Endothelial cell of umbilical vein (primary cell): ENCODE measurements at regions not wholly inside any gene's neighbourhood (a gene's known extent, or its start where the extent isn't known, plus 50 kb on each side); places are given as distances from the start of the nearest gene placed in this dataset.

Experiments used
- BruUV-seq: library from RNA; stranded (reverse); fragments of 400-500 nt; replicated peaks from 2 replicates; lab custom pipeline; 2021; lab: Mats Ljungman, UMichigan
- CTCF ChIA-PET: fragments of 300-600, 350-600 bp; sonication (Branson Sonifier 250); formaldehyde crosslinking; loops from one replicate; lab custom pipeline; 2021; ENCODE audit warnings: antibody characterized with exemption, inconsistent platforms; lab: Charles Lee
- POLR2A ChIA-PET: fragments of 300-600, 350-600 bp; sonication (Branson Sonifier 250); formaldehyde crosslinking; loops from one replicate; lab custom pipeline; 2021; ENCODE audit warnings: antibody characterized with exemption, inconsistent platforms; lab: Charles Lee
- DNase-seq: peaks from one replicate; pipeline ENCODE4 v3.0.0-alpha.2; 2011; ENCODE audit warnings: low read depth, low spot score
- FAIRE-seq: peaks from 2 replicates; lab custom pipeline; 2011; peaks lifted over from hg19 to GRCh38; lab: Jason Lieb, UNC
- H2AFZ ChIP-seq: 2 replicates; pipeline ENCODE4 v1.6.0; 2012; ENCODE audit warnings: low read depth, low read length, control low read depth, inconsistent platforms
- H3K27ac ChIP-seq: 2 replicates; pipeline ENCODE4 v1.5.1; 2011; ENCODE audit warnings: low read depth, mild to moderate bottlenecking, control low read depth, low read length, moderate library complexity; ENCODE audit not compliant: insufficient read depth
- H3K27me3 ChIP-seq, 2 experiments: 2 replicates each; pipeline versions ENCODE4 v1.6.0 to v1.6.1; 2011; ENCODE audit warnings: low read length in 2 of 2, mixed read lengths in 1 of 2; ENCODE audit not compliant: control insufficient read depth in 2 of 2, insufficient read depth in 2 of 2
- H3K36me3 ChIP-seq, 2 experiments: 2 replicates in 1 of 2; 3 replicates in 1 of 2; pipeline ENCODE4 v1.5.1; 2011; ENCODE audit warnings: low read length in 2 of 2, mild to moderate bottlenecking in 1 of 2, moderate library complexity in 1 of 2; ENCODE audit not compliant: control insufficient read depth in 2 of 2, insufficient read depth in 2 of 2; ENCODE audit errors: extremely low read depth in 1 of 2
- H3K4me1 ChIP-seq: 3 replicates; pipeline ENCODE4 v1.5.1; 2011; ENCODE audit warnings: mild to moderate bottlenecking, low read length; ENCODE audit not compliant: control insufficient read depth, insufficient read depth; ENCODE audit errors: extremely low read depth
- H3K4me2 ChIP-seq: 2 replicates; pipeline ENCODE4 v1.6.1; 2011; ENCODE audit warnings: low read length, control low read depth, mixed read lengths; ENCODE audit not compliant: insufficient read depth
- H3K4me3 ChIP-seq, 3 experiments: fragments of 200-600 bp in 1 of 3; sonication (generic), shearing (Covaris generic) in 1 of 3; replicated peaks in 1 of 3; 2 replicates each; pipeline ENCODE4 v1.5.1; 2011 to 2016; ENCODE audit warnings: control low read depth in 3 of 3, low read length in 3 of 3, mild to moderate bottlenecking in 2 of 3, inconsistent platforms in 1 of 3, low read depth in 1 of 3, moderate library complexity in 1 of 3; ENCODE audit not compliant: insufficient read depth in 1 of 3
- H3K79me2 ChIP-seq: 2 replicates; pipeline ENCODE4 v1.6.0; 2012; ENCODE audit warnings: low read length, inconsistent platforms; ENCODE audit not compliant: control insufficient read depth, insufficient read depth
- H3K9ac ChIP-seq: replicated peaks from 2 replicates; pipeline ENCODE3; 2011; ENCODE audit warnings: low read length, control low read depth; ENCODE audit not compliant: insufficient read depth; ENCODE audit errors: extremely low read depth
- H3K9me1 ChIP-seq: replicated peaks from 3 replicates; pipeline ENCODE4 v1.6.0; 2011; ENCODE audit warnings: mild to moderate bottlenecking, low read length; ENCODE audit not compliant: control insufficient read depth, insufficient read depth; ENCODE audit errors: extremely low read depth
- H3K9me3 ChIP-seq: replicated peaks from 2 replicates; pipeline ENCODE4 v1.5.1; 2012; ENCODE audit warnings: low read length, inconsistent platforms; ENCODE audit not compliant: control insufficient read depth, insufficient read depth
- H4K20me1 ChIP-seq: replicated peaks from 2 replicates; pipeline ENCODE3; 2011; ENCODE audit warnings: mild to moderate bottlenecking, low read length; ENCODE audit not compliant: control insufficient read depth, insufficient read depth; ENCODE audit errors: extremely low read depth
- CTCF ChIP-seq, 2 donors: IDR thresholded peaks; 1 replicate in 1 of 2; 2 replicates in 1 of 2; pipeline ENCODE4 v1.5.1; 2011; ENCODE audit warnings: low read length in 2 of 2, mild to moderate bottlenecking in 2 of 2, moderate library complexity in 2 of 2, control low read depth in 1 of 2, inconsistent platforms in 1 of 2, low read depth in 1 of 2; ENCODE audit not compliant: insufficient read depth in 1 of 2; ENCODE audit errors: extremely low read depth in 1 of 2
- EZH2 ChIP-seq: IDR thresholded peaks from 2 replicates; pipeline ENCODE4 v1.6.1; 2012; ENCODE audit warnings: borderline replicate concordance, low read depth, mild to moderate bottlenecking, moderate library complexity, low read length, inconsistent platforms; ENCODE audit not compliant: severe bottlenecking
- FOS ChIP-seq: IDR thresholded peaks from 2 replicates; pipeline ENCODE4 v1.6.1; 2011; ENCODE audit warnings: mild to moderate bottlenecking, low read length, moderate library complexity, borderline replicate concordance; ENCODE audit not compliant: insufficient read depth
- GATA2 ChIP-seq: IDR thresholded peaks from 2 replicates; pipeline ENCODE4 v1.7.0; 2011; ENCODE audit warnings: low read depth, mild to moderate bottlenecking, moderate library complexity, mixed read lengths, low read length; ENCODE audit not compliant: insufficient read length, insufficient read depth
- JUN ChIP-seq: IDR thresholded peaks from 2 replicates; pipeline ENCODE4 v1.6.1; 2011; ENCODE audit warnings: borderline replicate concordance, low read depth; ENCODE audit not compliant: insufficient read length, insufficient read depth
- MYC ChIP-seq: IDR thresholded peaks from one replicate; pipeline ENCODE4 v1.6.1; 2011; ENCODE audit warnings: mild to moderate bottlenecking, low read depth, low read length
- POLR2A ChIP-seq: IDR thresholded peaks from 2 replicates; pipeline ENCODE4 v1.6.1; 2012; ENCODE audit warnings: low read depth, mild to moderate bottlenecking, control low read depth, low read length
- POLR2AphosphoS5 ChIP-seq: IDR thresholded peaks from 2 replicates; pipeline ENCODE4 v1.6.1; 2012; ENCODE audit warnings: low read depth, mild to moderate bottlenecking, control low read depth, low read length, moderate library complexity; ENCODE audit not compliant: insufficient read depth
- dilution Hi-C: fragments of 300-500 bp; cut with MboI; formaldehyde crosslinking; loops from one replicate; pipeline ENCODE4 v1.15.0; 2019; ENCODE audit warnings: low sequenced_read_pairs; ENCODE audit not compliant: extremely low pct_ligation_motif_present
- intact Hi-C: fragments of 100-400 bp; cut with micrococcal nuclease; formaldehyde crosslinking; loops from one replicate; pipeline ENCODE4 v1.10.0; 2022
- TF ChIP-seq, protein P1 (sequence below): IDR thresholded peaks from 2 replicates; pipeline ENCODE4 v1.6.1; 2011; ENCODE audit not compliant: insufficient read depth, insufficient read length

DNA sequence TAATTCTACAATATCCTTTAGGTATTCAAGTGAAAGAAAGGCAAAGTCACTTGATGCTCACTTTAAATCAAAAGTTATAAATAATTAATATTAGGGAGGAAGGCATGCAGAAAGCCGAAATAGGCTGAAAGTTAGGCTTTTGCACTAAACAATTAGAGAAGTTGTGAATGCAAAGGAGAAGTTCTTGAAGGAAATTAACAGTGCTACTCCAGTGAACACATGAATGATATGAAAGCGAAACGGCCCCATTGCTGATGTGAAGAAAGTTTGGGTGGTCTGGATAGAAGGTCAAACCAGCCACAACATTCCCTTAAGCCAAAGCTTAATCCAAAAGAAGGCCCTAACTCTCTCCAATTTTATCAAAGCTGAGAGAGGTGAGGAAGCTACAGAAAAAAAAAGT is 103.1 kb upstream of the CXCR4 start:
- peaks cover 10 to 25% of the 10 kb centered on the region in 2 experiments for H3K27me3 ChIP-seq
- no TSS peak for BruUV-seq
- H3K27ac ChIP-seq = no peak overlapping the region
- no peak overlapping the region for H2AFZ ChIP-seq
- no peak overlapping the region for H3K4me3 ChIP-seq
- TF ChIP-seq, protein P1, sequence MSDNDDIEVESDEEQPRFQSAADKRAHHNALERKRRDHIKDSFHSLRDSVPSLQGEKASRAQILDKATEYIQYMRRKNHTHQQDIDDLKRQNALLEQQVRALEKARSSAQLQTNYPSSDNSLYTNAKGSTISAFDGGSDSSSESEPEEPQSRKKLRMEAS = no peak
- TF ChIP-seq POLR2A = no peak
- no peak for TF ChIP-seq CTCF (IDR thresholded peaks at IDR 0.05; ENCODE audit: extremely low read depth in 1 of 2, insufficient read depth in 1 of 2, low read depth in 1 of 2, low read length in 2 of 2)
- no peaks in the 10 kb centered on the region for H3K4me1 ChIP-seq
- no peaks in the 10 kb centered on the region for H3K36me3 ChIP-seq
- ChIA-PET POLR2A (no interaction called here), CTCF (no interaction called here)
- no peak overlapping the region for H3K9ac ChIP-seq
- H3K9me3 ChIP-seq = no peaks in the 10 kb centered on the region
- H3K9me1 ChIP-seq = no peaks in the 10 kb centered on the region
- no peaks in the 10 kb centered on the region for H4K20me1 ChIP-seq
- dilution Hi-C loops = no loop called here
- FAIRE-seq = no peak
- DNase-seq = no peak
- intact Hi-C loops = no loop called here
- no peak overlapping the region for H3K4me2 ChIP-seq
- H3K79me2 ChIP-seq = no peaks in the 10 kb centered on the region

DNA sequence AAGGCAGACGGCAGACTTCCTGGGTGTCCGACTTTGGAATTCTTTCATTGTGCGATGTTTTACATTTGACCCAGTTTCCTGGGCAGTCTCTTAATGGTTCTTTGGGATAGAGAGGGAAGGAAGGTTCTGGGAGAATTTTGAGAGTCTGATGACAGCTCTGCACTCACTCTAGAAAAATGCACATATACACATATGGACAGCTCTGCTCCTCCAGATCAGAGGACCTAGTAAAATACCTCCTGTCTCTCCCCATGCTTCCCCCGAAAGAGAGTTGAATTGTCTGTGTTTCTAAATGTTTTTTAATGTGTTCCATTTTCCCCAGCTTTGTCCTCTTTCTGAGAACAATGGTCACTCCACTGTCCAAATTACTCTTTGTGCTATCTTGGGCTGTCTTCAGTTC is 102.0 kb upstream of the CXCR4 start:
- BruUV-seq = no TSS peak
- no peak for FAIRE-seq
- CTCF ChIA-PET = no interaction called here

More for the DNA sequence above, 102.0 kb upstream of the CXCR4 start:
- intact Hi-C loops = no loop called here
- no peak overlapping the region for H3K27ac ChIP-seq
- no peaks in the 10 kb centered on the region for H3K79me2 ChIP-seq
- no peak for DNase-seq
- TF ChIP-seq FOS (no peak), POLR2AphosphoS5 (no peak), POLR2A (no peak), MYC (no peak), CTCF (IDR thresholded peaks at IDR 0.05; ENCODE audit: extremely low read depth in 1 of 2, insufficient read depth in 1 of 2, low read depth in 1 of 2, low read length in 2 of 2) (no peak), JUN (no peak), EZH2 (no peak), GATA2 (no peak)
- TF ChIP-seq, protein P1 = no peak
- dilution Hi-C loops = no loop called here
- H3K9me1 ChIP-seq = no peaks in the 10 kb centered on the region
- no peak overlapping the region for H2AFZ ChIP-seq
- no peaks in the 10 kb centered on the region for H3K4me1 ChIP-seq
- no peaks in the 10 kb centered on the region for H3K36me3 ChIP-seq
- H4K20me1 ChIP-seq = no peaks in the 10 kb centered on the region
- H3K4me3 ChIP-seq = no peak overlapping the region
- H3K4me2 ChIP-seq = no peak overlapping the region
- POLR2A ChIA-PET = no interaction called here
- no peaks in the 10 kb centered on the region for H3K9me3 ChIP-seq
- H3K27me3 ChIP-seq = peaks cover 10 to 25% of the 10 kb centered on the region in 2 experiments
- no peak overlapping the region for H3K9ac ChIP-seq
